OCI-LY7 (cell line): ENCODE measurements at regions not wholly inside any gene's neighbourhood (a gene's known extent, or its start where the extent isn't known, plus 50 kb on each side); places are given as distances from the start of the nearest gene placed in this dataset.

Experiments
- CTCF ChIP-seq: fragments of 200-600 bp; sonication (generic); conservative IDR thresholded peaks from 2 replicates; pipeline ENCODE4 v1.5.1; 2014; ENCODE audit warnings: mild to moderate bottlenecking, antibody characterized with exemption, low read length, moderate library complexity, mixed read lengths
- EZH2phosphoT487 ChIP-seq: fragments of 200-600 bp; sonication (generic); IDR thresholded peaks from 2 replicates; pipeline ENCODE4 v1.6.1; 2018; ENCODE audit warnings: low read depth, borderline replicate concordance, mild to moderate bottlenecking, mixed run types, antibody characterized with exemption, low read length, moderate library complexity, mixed read lengths

- TF ChIP-seq CTCF (no peak), EZH2phosphoT487 (no peak)
These were observed 88.5 kb upstream of the PFN2 start for GRCh38 chr3:150059241-150059640.
